ENCODE measurements at regions not wholly inside any gene's neighbourhood (a gene's known extent, or its start where the extent isn't known, plus 50 kb on each side); places are given as distances from the start of the nearest gene placed in this dataset.

GRCh38 chr15:47283246-47283645 lies 434.1 kb upstream of the SEMA6D start:
- TF ChIP-seq MAFK (IDR thresholded peaks at IDR 0.05; ENCODE audit: low read depth, low read length) = no peak
- TF ChIP-seq RCOR1 (IDR thresholded peaks at IDR 0.05; ENCODE audit: insufficient replicate concordance, low read length) = no peak
- TF ChIP-seq NFE2L2 (IDR thresholded peaks at IDR 0.05; ENCODE audit: low read depth, low read length) = no peak
- no peak for TF ChIP-seq RAD21 (IDR thresholded peaks at IDR 0.05; ENCODE audit: low read length)
- no peak for TF ChIP-seq CTCF (conservative IDR thresholded peaks at IDR 0.05; ENCODE audit: low read depth, low read length)
- TF ChIP-seq MXI1 (IDR thresholded peaks at IDR 0.05; ENCODE audit: borderline replicate concordance, low read depth, low read length) = no peak
- TF ChIP-seq USF2 (IDR thresholded peaks at IDR 0.05; ENCODE audit: low read depth, low read length) = no peak
- TF ChIP-seq CHD1 (IDR thresholded peaks at IDR 0.05; ENCODE audit: low read depth, low read length) = no peak
- no peak for TF ChIP-seq MAZ (IDR thresholded peaks at IDR 0.05; ENCODE audit: borderline replicate concordance, low read depth, low read length)
- no peak for TF ChIP-seq FOS (IDR thresholded peaks at IDR 0.05; ENCODE audit: low read depth, low read length)

Data from IMR-90 (cell line).